Large intestine (tissue), 3 donors: ENCODE measurements at regions not wholly inside any gene's neighbourhood (a gene's known extent, or its start where the extent isn't known, plus 50 kb on each side); places are given as distances from the start of the nearest gene placed in this dataset.

Experiments used
- DNase-seq, 2 donors: peaks; one replicate each; pipeline versions ENCODE4 v3.0.0 to v3.0.0-alpha.2; 2013
- H3K27ac ChIP-seq: one replicate; pipeline ENCODE4 v1.5.1; 2013; ENCODE audit warnings: low read length
- H3K27me3 ChIP-seq: 2 replicates; pipeline ENCODE4 v1.6.1; 2013; ENCODE audit warnings: low read length; ENCODE audit not compliant: control insufficient read depth, insufficient read depth
- H3K36me3 ChIP-seq: 2 replicates; pipeline ENCODE4 v1.6.1; 2013; ENCODE audit warnings: low read length; ENCODE audit not compliant: control insufficient read depth, insufficient read depth
- H3K4me1 ChIP-seq: one replicate; pipeline ENCODE4 v1.6.1; 2013; ENCODE audit warnings: low read length; ENCODE audit not compliant: control insufficient read depth, insufficient read depth
- H3K4me3 ChIP-seq: one replicate; pipeline ENCODE4 v1.5.1; 2013; ENCODE audit warnings: low read length
- H3K9me3 ChIP-seq: one replicate; pipeline ENCODE4 v1.6.1; 2013; ENCODE audit warnings: mild to moderate bottlenecking, low read depth, low read length, moderate library complexity; ENCODE audit not compliant: control insufficient read depth
- WGBS: methylation state at CpG from one replicate; pipeline ENCODE4 v1.1.5; 2013; ENCODE audit warnings: low lambda C conversion rate; ENCODE audit not compliant: insufficient coverage; 5-methylcytosine and 5-hydroxymethylcytosine counted together

GRCh38 chr17:34874478-34874877, 86.8 kb downstream of the CCT6B start:
- Histone ChIP-seq H3K27me3 (no peaks in the 10 kb centered on the region), H3K4me3 (no peak overlapping the region), H3K9me3 (no peaks in the 10 kb centered on the region), H3K27ac (no peak overlapping the region), H3K4me1 (no peaks in the 10 kb centered on the region), H3K36me3 (no peaks in the 10 kb centered on the region)
- no peak for DNase-seq
- WGBS, result no CpG with 5 or more reads among the region's 1 CpG

DNA sequence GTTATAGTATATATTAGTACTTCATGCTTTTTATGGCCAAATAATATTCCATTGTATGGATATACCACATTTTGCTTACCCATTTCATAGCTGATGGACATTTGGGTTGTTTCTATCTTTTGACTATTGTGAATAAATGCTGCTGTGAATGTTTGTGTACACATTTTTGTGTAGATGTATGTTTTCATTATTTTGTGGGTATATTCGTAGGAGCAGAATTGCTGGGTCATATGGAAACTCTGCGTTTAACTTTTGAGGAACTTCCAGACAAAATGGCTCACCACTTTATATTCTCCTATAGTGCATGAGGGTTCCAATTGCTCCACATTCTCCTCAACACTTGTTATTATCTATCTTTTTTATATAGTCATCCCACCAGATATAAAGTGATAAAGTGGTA, 88.6 kb downstream of the CCT6B start:
- Histone ChIP-seq H3K27ac (no peak overlapping the region), H3K27me3 (no peaks in the 10 kb centered on the region), H3K9me3 (no peaks in the 10 kb centered on the region), H3K4me3 (no peak overlapping the region), H3K4me1 (no peaks in the 10 kb centered on the region), H3K36me3 (no peaks in the 10 kb centered on the region)
- DNase-seq, result no peak
- no CpG with 5 or more reads among the region's 2 CpGs for WGBS

- Histone ChIP-seq H3K27ac (no peak overlapping the region), H3K4me3 (no peak overlapping the region), H3K36me3 (no peaks in the 10 kb centered on the region), H3K9me3 (no peaks in the 10 kb centered on the region), H3K4me1 (no peaks in the 10 kb centered on the region), H3K27me3 (peaks cover 4% of the 10 kb centered on the region)
- no peak for DNase-seq
These were observed 91.6 kb downstream of the CCT6B start for GRCh38 chr17:34869641-34870040.

DNA sequence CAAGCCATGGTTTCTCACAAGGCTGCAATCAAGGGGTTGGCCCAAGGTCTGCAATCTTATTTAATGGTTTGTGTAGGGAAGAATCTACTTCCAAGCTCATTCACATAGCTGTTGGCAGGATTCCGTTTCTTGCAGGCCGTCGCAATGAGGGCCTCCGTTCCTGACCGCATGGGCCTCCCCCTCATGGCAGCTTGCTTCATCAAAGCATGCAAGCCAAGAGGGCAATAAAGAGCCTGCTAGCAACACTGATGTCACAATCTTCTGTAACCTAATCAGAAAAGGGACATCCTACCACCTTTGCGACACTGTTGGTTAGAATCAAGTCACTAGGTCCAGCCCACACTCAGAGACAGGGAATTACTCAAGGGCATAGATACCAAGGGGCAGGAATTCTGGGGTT, 95.5 kb downstream of the CCT6B start:
- WGBS, result no CpG with 5 or more reads among the region's 6 CpGs

DNA sequence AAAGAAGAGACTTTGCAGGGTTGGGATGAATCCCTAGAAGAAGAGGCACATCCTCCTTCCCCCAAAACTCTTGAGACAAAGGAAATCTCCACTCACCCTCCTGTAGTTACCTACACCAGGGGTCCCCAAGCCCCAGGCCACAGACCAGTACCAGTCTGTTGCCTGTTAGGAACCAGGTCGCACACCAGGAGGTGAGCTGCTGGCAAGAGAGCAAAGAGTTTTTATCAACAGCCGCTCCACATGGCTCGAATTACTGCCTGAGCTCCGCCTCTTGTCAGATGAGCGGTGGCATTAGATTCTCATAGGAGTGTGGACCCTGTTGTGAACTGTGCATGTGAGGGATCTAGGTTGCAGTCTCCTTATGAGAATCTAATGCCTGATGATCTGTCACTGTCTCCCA, 98.9 kb downstream of the CCT6B start:
- H3K27ac ChIP-seq, result no peak overlapping the region
- H3K4me1 ChIP-seq, result no peaks in the 10 kb centered on the region
- peaks cover 4% of the 10 kb centered on the region for H3K27me3 ChIP-seq
- no peak overlapping the region for H3K4me3 ChIP-seq
- no peaks in the 10 kb centered on the region for H3K36me3 ChIP-seq
- H3K9me3 ChIP-seq, result no peaks in the 10 kb centered on the region
- no peak for DNase-seq
- no CpG with 5 or more reads among the region's 5 CpGs for WGBS

More for the DNA sequence above, 95.5 kb downstream of the CCT6B start:
- DNase-seq, result no peak
- Histone ChIP-seq H3K36me3 (no peaks in the 10 kb centered on the region), H3K27ac (no peak overlapping the region), H3K4me3 (no peak overlapping the region), H3K27me3 (peaks cover 4% of the 10 kb centered on the region), H3K4me1 (no peaks in the 10 kb centered on the region), H3K9me3 (no peaks in the 10 kb centered on the region)

DNA sequence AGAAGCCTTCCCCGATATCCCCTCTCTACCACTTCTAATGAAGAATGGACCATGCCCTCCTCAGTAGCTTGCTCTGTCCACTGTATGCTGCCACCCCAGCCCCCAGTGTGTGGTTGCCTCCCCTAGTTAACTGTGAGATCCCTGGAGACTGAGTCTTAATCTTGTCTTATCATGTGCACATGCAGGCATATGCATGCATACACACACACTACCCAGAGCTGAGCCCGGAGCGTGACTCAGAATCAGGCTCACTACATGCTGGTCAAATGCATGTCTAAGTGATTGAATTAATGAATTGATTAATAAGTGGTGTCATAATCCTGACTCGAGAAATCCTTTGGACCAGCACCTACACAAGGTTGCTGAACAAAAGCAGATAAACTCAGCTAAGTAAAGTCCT, 99.4 kb downstream of the CCT6B start:
- H3K36me3 ChIP-seq, result no peaks in the 10 kb centered on the region
- WGBS, result no CpG with 5 or more reads among the region's 4 CpGs
- no peak for DNase-seq
- H3K4me3 ChIP-seq, result no peak overlapping the region
- H3K27me3 ChIP-seq, result peaks cover 4% of the 10 kb centered on the region
- no peak overlapping the region for H3K27ac ChIP-seq
- no peaks in the 10 kb centered on the region for H3K9me3 ChIP-seq
- H3K4me1 ChIP-seq, result no peaks in the 10 kb centered on the region

- Histone ChIP-seq H3K27ac (no peak overlapping the region), H3K4me1 (no peaks in the 10 kb centered on the region), H3K9me3 (no peaks in the 10 kb centered on the region), H3K4me3 (no peak overlapping the region), H3K36me3 (no peaks in the 10 kb centered on the region), H3K27me3 (peaks cover 3% of the 10 kb centered on the region)
- no peak for DNase-seq
- no CpG with 5 or more reads among the region's 5 CpGs for WGBS
These were observed 101.6 kb downstream of the CCT6B start for GRCh38 chr17:34859652-34860051.

- H3K27me3 ChIP-seq, result peaks cover 3% of the 10 kb centered on the region
- no peak for DNase-seq
- no peaks in the 10 kb centered on the region for H3K36me3 ChIP-seq
- H3K27ac ChIP-seq, result no peak overlapping the region
- H3K4me3 ChIP-seq, result no peak overlapping the region
- no peaks in the 10 kb centered on the region for H3K9me3 ChIP-seq
- WGBS, result 100% methylated on average over 1 of the region's 10 CpGs
- no peaks in the 10 kb centered on the region for H3K4me1 ChIP-seq
These were observed 102.4 kb downstream of the CCT6B start for GRCh38 chr17:34858591-34859565.

- Histone ChIP-seq H3K27ac (no peak overlapping the region), H3K36me3 (no peaks in the 10 kb centered on the region), H3K9me3 (no peaks in the 10 kb centered on the region), H3K27me3 (peaks cover 3% of the 10 kb centered on the region), H3K4me3 (no peak overlapping the region), H3K4me1 (no peaks in the 10 kb centered on the region)
- DNase-seq, result no peak
- no CpG with 5 or more reads among the region's 4 CpGs for WGBS
These were observed 107.3 kb downstream of the CCT6B start for GRCh38 chr17:34853924-34854323.

DNA sequence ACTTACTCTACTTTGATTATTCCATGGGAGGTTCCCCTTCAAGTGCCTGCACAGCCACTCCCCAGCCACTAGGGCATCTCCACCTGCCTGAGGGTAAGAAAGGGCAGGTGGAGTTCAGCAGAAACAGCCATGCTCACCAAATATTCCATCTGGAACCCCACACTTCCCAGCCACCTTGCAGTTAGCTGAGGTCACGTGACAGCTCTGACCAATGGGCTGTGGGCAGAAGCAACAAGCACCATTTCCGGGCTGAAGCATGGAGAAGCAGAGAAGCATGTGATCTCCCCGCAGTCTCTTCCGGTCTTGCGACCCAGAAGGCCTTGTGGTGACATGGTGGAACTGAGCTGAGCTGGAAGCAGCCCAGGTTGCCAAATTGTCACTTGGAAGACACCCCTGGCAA, 108.6 kb downstream of the CCT6B start:
- no peak overlapping the region for H3K4me3 ChIP-seq
- H3K4me1 ChIP-seq, result no peaks in the 10 kb centered on the region
- H3K36me3 ChIP-seq, result no peaks in the 10 kb centered on the region
- no peaks in the 10 kb centered on the region for H3K9me3 ChIP-seq
- peaks cover 3% of the 10 kb centered on the region for H3K27me3 ChIP-seq
- no CpG with 5 or more reads among the region's 5 CpGs for WGBS
- DNase-seq, result no peak
- H3K27ac ChIP-seq, result no peak overlapping the region
